Heart left ventricle (tissue), 16 donors: ENCODE measurements at regions not wholly inside any gene's neighbourhood (a gene's known extent, or its start where the extent isn't known, plus 50 kb on each side); places are given as distances from the start of the nearest gene placed in this dataset.

Source experiments
- ATAC-seq, 4 donors: fragments of 200-7000 bp; cut with Tn5 transposase; one replicate each; pipeline ENCODE4 v1.9.1; 2020 to 2022; ENCODE audit warnings: moderate library complexity in 4 of 4, mild to moderate bottlenecking in 3 of 4, moderate number of reproducible peaks in 1 of 4
- DNase-seq, 5 donors: peaks; one replicate each; pipeline ENCODE4 v3.0.0-alpha.2; 2020
- H3K27ac ChIP-seq, 12 donors: fragments of 200-600 bp; sonication (generic) in 4 of 12; one replicate each; pipeline versions ENCODE4 v1.5.0 to v1.8.0; 2016 to 2022; ENCODE audit warnings: mild to moderate bottlenecking in 2 of 12
- H3K27me3 ChIP-seq, 9 donors: fragments of 200-600 bp; sonication (generic) in 2 of 9; one replicate each; pipeline versions ENCODE4 v1.5.1 to v1.8.0; 2016 to 2022; ENCODE audit warnings: mild to moderate bottlenecking in 3 of 9
- H3K36me3 ChIP-seq, 9 donors: fragments of 200-600 bp; sonication (generic) in 2 of 9; one replicate each; pipeline versions ENCODE4 v1.5.0 to v1.8.0; 2018 to 2022; ENCODE audit warnings: mild to moderate bottlenecking in 2 of 9
- H3K4me1 ChIP-seq, 12 donors: fragments of 200-600 bp; sonication (generic) in 4 of 12; one replicate each; pipeline versions ENCODE4 v1.5.0 to v1.8.0; 2016 to 2022; ENCODE audit warnings: mild to moderate bottlenecking in 3 of 12
- H3K4me3 ChIP-seq, 12 donors: fragments of 200-600 bp; sonication (generic) in 4 of 12; one replicate each; pipeline versions ENCODE4 v1.5.0 to v1.8.0; 2017 to 2022; ENCODE audit warnings: mild to moderate bottlenecking in 9 of 12, moderate library complexity in 4 of 12
- H3K9me3 ChIP-seq, 12 donors: fragments of 200-600 bp; sonication (generic) in 4 of 12; one replicate each; pipeline versions ENCODE4 v1.5.0 to v1.8.0; 2016 to 2022; ENCODE audit warnings: mild to moderate bottlenecking in 1 of 12
- POLR2A ChIP-seq, 2 donors: fragments of 450-650 bp; IDR thresholded peaks; one replicate each; pipeline ENCODE4 v1.6.1; 2017; ENCODE audit warnings: antibody characterized with exemption in 2 of 2, mild to moderate bottlenecking in 2 of 2, moderate library complexity in 2 of 2
- WGBS, 4 donors: extraction: QIAGEN DNeasy Blood & Tissue Kit in 2 of 4; methylation state at CpG; one replicate each; pipeline versions ENCODE4 v1.1.5 to v1.1.7; 2013 to 2018; 5-methylcytosine and 5-hydroxymethylcytosine counted together
- intact Hi-C, 10 donors: fragments of 100-400 bp; cut with DNase I; formaldehyde crosslinking; loops; one replicate each; pipeline versions ENCODE4 v1.11.1 to v1.14.2; 2022
- TF ChIP-seq, protein P1 (sequence below), 12 donors: fragments of 200-600 bp; sonication (generic) in 4 of 12; IDR thresholded peaks; one replicate each; pipeline versions ENCODE4 v1.5.0 to v1.8.0; 2018 to 2022; ENCODE audit warnings: antibody characterized with exemption in 12 of 12, mild to moderate bottlenecking in 5 of 12
- donor health status: ischemic (EF 13 %, LVEDD 7.1; RV severe dilation, severe dysfunction).
- donor health status: healthy with polysubstance abuse.
- donor health status: DM: no; HTN: yes; CAD: no.
- donor health status: DM: no; HTN: no; CAD: no.
- donor health status: ischemic (EF 25% LVEDD 6.9; RV normal size, moderate dysfunction).
- donor health status: ischemic (EF 25% LVEDD 5.7; RV mildly dilated, moderate dysfunction).
- donor health status: healthy.
- donor health status: DM: yes; HTN: yes; CAD: no.
- donor health status: ischemic (EF 35%, LVEDD 5.7; RV mildly dilated, moderate dysfunction).
- donor health status: nonischemic (EF 11% LVEDD 7.7; RV severe dilation, severe dysfunction).
- donor health status: DM: yes; HTN: yes; CAD: no.
- donor health status: PGD.
- donor health status: ischemic (EF 29% LVEDD 5.4; RV normal size, mild dysfunction).
- donor health status: nonischemic (EF 23%, LVEDD 6.1; RV moderate dilation, normal function).

DNA sequence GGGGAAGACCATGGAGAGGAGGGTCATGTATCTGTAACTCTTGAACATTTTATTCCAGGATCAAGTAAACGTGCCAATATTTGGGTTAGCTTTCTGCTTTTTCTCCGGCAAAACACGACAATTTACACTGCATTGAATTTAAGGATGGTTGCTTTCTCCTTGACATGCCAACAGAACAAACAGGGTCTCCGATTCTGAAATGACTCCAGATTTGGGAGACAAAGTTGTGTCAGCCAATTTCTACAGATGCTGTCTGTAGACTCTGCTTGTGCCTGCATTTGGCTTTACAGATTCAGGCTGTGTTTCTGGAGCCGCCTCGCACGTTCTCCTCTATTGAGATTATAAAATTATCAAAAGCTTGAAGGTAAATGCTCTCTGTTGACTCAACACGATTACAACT lies 207.0 kb downstream of the ASMT start:
- intact Hi-C loops, result no loop called here
- H3K27me3 ChIP-seq, result no peaks in the 10 kb centered on the region
- H3K36me3 ChIP-seq, result no peaks in the 10 kb centered on the region
- TF ChIP-seq, protein P1, sequence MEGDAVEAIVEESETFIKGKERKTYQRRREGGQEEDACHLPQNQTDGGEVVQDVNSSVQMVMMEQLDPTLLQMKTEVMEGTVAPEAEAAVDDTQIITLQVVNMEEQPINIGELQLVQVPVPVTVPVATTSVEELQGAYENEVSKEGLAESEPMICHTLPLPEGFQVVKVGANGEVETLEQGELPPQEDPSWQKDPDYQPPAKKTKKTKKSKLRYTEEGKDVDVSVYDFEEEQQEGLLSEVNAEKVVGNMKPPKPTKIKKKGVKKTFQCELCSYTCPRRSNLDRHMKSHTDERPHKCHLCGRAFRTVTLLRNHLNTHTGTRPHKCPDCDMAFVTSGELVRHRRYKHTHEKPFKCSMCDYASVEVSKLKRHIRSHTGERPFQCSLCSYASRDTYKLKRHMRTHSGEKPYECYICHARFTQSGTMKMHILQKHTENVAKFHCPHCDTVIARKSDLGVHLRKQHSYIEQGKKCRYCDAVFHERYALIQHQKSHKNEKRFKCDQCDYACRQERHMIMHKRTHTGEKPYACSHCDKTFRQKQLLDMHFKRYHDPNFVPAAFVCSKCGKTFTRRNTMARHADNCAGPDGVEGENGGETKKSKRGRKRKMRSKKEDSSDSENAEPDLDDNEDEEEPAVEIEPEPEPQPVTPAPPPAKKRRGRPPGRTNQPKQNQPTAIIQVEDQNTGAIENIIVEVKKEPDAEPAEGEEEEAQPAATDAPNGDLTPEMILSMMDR (IDR thresholded peaks at IDR 0.05), result no peak
- no peak for TF ChIP-seq POLR2A (IDR thresholded peaks at IDR 0.05)
- no peak for ATAC-seq
- no peak for DNase-seq
- H3K4me3 ChIP-seq, result no peak overlapping the region
- no peaks in the 10 kb centered on the region for H3K4me1 ChIP-seq
- H3K27ac ChIP-seq, result no peak overlapping the region
- WGBS, 4 donors, result 87 to 91% (median 89%) methylated on average over 8 of the region's 8 CpGs
- H3K9me3 ChIP-seq, result no peaks in the 10 kb centered on the region

DNA sequence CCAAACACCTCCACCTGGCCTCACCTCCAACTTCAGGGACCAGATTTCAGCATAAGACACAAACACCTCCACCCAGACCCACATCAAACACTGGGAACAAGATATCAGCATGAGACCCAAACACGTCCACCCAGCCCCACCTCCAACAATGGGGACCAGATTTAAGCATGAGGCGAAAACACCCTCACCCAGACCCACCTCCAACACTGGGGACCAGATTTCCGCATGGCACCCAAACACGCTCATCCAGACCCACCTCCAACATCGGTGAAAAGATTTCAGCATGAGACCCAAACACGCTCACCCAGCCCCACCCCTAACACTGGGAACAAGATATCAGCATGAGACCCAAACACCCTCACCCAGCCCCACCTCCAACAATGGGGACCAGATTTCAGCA lies 210.0 kb downstream of the ASMT start:
- H3K4me3 ChIP-seq, result no peak overlapping the region
- no peak for TF ChIP-seq POLR2A (IDR thresholded peaks at IDR 0.05)
- TF ChIP-seq, protein P1 (IDR thresholded peaks at IDR 0.05), result no peak
- no peaks in the 10 kb centered on the region for H3K27me3 ChIP-seq
- H3K36me3 ChIP-seq, result no peaks in the 10 kb centered on the region
- intact Hi-C loops, result no loop called here
- H3K9me3 ChIP-seq, result no peaks in the 10 kb centered on the region
- H3K27ac ChIP-seq, result no peak overlapping the region
- H3K4me1 ChIP-seq, result no peaks in the 10 kb centered on the region
- DNase-seq (no peak), ATAC-seq (no peak)
- WGBS, 4 donors, result 82 to 85% (median 83%) methylated on average over 6 of the region's 6 CpGs

DNA sequence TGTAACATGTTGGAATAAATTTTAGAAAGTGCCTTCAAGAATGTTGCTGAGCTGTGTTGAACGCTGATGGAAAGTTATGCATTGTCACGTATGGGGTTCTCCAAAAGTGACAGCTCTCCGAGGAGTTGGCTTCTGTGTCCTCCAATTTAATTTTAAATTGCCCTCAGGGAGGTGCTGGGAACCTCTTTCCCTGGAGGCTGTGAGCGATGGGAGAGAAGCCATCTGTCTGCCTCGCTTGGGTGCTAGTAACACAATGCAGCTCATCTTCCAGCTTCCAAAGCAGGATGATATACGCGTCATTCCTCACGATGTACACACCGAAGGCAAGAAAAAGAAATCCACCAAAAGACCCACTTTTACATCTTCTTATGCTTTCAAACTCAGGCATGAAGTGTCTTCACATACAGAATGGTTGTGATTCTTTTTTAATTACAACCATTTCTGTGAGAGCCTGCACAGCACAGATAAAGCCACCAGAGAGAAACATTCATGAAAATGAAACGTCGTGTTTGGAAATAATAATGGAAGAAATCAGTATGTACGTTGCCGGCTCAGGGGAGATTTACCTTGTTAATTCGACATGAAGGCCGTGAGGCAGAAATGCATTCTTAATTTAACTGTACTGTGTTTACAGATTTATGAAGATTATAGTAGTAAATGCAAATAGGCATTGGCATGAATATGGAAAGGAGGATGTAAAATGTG lies 218.9 kb downstream of the ASMT start:
- ATAC-seq (no peak), DNase-seq (no peak)
- Histone ChIP-seq H3K4me1 (no peaks in the 10 kb centered on the region), H3K36me3 (no peaks in the 10 kb centered on the region), H3K9me3 (peaks cover 0 to 14% (median 4%) of the 10 kb centered on the region in 12 donors), H3K4me3 (no peak overlapping the region), H3K27me3 (no peaks in the 10 kb centered on the region), H3K27ac (no peak overlapping the region)
- intact Hi-C loops, result no loop called here
- TF ChIP-seq POLR2A (IDR thresholded peaks at IDR 0.05), result no peak
- TF ChIP-seq, protein P1 (IDR thresholded peaks at IDR 0.05), result no peak
- 81 to 82% (median 82%) methylated on average over 15 of the region's 15 CpGs for WGBS, 4 donors

DNA sequence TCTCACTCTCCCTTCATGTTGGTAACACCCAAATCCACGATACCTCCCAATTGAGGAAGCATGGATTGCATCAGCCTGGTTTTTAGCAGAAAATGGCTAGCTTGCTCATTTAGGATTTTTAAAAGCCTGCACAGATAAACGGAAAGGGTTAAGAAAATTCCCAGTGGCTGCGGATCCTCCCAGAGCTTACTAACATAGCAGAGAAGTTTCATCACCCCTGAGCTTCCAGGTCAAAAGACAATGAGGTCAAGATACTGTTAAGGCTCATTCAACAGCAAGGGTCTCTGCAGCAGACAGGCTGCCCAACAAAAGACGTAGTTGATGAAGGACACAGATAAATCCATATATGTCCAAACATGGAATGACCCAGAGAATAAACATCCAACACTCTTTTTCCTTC lies 220.2 kb downstream of the ASMT start:
- ATAC-seq (no peak), DNase-seq (no peak)
- Histone ChIP-seq H3K27ac (no peak overlapping the region), H3K27me3 (no peaks in the 10 kb centered on the region), H3K4me1 (no peaks in the 10 kb centered on the region), H3K36me3 (no peaks in the 10 kb centered on the region), H3K9me3 (peaks cover 0 to 14% (median 4%) of the 10 kb centered on the region in 12 donors), H3K4me3 (no peak overlapping the region)
- WGBS, 4 donors, result 35 to 42% (median 40%) methylated on average over 4 of the region's 4 CpGs
- intact Hi-C loops, result no loop called here
- no peak for TF ChIP-seq POLR2A (IDR thresholded peaks at IDR 0.05)
- TF ChIP-seq, protein P1 (IDR thresholded peaks at IDR 0.05), result no peak
